HG02642 (cell line): ENCODE measurements at regions not wholly inside any gene's neighbourhood (a gene's known extent, or its start where the extent isn't known, plus 50 kb on each side); places are given as distances from the start of the nearest gene placed in this dataset.
A peak's percentile ranks its signal among the peaks of the same experiment; 100 is the strongest.

Experiments
- ATAC-seq: cut with Tn5 transposase; IDR thresholded peaks from one replicate; pipeline ENCODE4 v1.9.1; 2021; ENCODE audit warnings: mild to moderate bottlenecking; ENCODE audit not compliant: unreplicated experiment, poor library complexity

GRCh38 chr6:156582509-156582992, 194.6 kb upstream of the ARID1B start:
- no peak for ATAC-seq

- no peak for ATAC-seq
These were observed 197.6 kb upstream of the ARID1B start for GRCh38 chr6:156579564-156579963.

DNA sequence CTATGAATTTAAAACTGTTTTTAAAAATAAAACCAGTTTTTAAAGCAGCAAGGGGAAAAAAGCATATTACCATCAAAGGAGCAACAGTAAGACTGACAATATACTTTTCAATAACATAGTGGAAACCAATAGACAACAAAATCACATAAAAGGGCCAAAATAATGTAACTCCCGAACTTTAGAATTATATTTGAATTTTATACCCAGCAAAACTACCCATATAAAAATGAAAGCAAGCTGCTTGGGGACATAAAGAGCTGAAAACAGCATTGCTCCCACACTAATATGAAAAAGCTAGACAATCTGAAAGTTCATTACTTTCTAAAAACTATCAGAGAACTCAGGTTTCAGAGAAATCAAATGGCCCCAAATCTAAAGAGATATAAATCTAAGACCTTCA, 199.4 kb upstream of the ARID1B start:
- no peak for ATAC-seq

GRCh38 chr6:156575361-156575760, 201.8 kb upstream of the ARID1B start:
- no peak for ATAC-seq

GRCh38 chr6:156564807-156565149, 212.4 kb upstream of the ARID1B start:
- ATAC-seq = no peak

DNA sequence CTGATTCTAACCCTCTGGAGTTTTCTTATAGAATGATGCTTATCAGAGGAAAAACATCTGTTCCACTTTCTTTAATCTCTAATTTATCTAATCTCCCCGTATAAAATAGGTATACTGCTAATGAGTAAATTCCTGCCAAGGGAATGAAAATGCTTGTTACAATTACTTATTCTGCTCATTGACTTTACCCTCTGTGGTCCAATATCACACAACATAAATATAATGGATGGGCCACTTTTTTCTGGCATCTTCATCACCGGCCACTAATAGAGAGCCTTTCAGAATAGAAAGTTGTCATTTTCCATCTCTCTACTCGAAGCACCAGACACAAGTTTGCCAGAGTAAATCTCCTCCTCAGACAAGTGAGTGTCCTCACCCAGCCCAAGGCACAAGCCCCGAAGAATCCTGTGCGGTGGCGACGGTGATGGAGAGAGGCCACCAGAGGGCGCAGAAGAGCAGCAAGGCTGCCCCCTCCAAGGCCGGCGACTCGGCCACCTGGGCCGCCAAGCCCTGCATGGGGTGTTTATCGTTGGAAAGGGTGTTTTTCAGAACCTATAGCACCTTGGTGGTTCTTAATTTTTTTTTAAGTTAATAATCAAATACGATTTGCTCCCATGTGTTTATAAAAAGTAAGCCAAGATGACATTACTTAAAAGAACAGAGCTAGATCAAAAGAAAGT, 212.9 kb upstream of the ARID1B start:
- peak; percentile 97 for ATAC-seq

DNA sequence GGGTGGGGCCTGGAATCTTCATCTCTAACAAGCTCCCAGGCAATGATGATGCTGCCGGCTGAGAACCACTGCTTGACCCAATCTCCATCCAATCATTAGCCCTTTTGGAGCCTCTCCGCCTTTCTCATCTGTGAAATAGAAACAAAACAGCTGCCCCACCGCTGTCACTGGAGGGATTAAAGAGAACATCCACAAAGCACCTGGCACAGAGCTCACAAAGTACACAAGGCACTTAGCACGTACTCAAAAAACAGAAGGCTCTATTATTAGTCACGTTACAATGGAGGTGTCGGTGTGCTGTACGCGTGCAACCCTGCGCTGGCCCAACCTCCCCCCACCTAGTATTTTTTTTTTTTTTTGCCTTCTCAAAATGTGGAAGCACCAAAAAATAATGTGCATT, 213.5 kb upstream of the ARID1B start:
- ATAC-seq = no peak

DNA sequence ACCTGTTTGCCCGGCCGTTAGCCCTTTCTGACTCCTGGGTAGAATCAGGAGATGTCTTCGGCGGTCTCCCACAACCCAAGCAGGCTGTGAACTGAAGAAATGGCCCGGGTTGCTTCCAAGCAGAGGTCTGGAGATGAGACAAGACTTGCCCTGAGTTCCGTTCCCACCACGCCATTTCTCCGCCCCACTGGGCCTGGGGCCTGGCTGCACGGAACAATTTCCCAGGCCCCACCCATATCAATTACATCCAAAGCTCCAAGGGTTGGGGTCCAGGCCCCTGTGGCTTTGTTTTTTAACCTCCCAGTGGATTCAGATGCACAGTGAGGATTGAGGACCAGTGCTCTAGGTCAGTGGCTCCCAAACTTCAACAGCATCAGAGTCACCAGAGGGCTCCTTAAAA, 214.5 kb upstream of the ARID1B start:
- no peak for ATAC-seq

DNA sequence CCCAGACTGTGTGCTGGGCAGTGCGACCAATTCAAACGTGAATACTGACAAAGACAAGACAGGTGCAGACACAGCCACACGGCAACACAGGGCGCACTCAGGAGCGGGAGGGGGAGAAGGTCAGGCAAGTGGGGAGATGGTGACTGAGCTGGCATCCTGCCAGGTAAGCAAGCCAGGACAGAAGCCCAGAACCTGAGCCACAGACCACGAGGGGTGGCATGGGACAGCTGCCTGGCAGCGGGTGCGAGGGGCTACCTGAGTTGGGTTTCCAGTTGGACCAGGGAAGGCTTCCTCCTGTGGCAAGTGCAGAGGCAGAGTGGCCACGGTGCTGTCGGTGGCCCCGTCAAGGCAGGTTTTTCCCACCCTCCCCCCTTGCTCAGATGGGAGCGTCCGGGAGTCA, 215.2 kb upstream of the ARID1B start:
- ATAC-seq = no peak

DNA sequence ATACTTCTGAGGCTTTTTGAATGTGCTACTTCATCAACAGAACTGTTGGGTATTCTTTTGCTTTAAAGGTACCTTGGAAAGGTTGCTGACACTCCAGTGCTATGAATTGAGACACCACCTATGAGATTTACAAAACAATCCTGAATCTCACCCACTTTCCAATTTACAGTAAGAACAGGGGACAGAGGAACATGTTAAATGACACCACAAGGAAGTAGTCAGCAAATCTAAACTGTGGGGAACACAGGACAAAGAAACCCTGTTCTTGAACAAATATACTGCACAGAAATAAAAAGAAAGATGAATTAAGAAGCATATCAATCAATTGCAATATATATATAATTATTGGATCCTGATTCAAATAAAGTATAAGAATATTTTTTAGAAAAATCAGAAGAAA, 216.7 kb upstream of the ARID1B start:
- no peak for ATAC-seq

GRCh38 chr6:156559162-156559690, 218.0 kb upstream of the ARID1B start:
- ATAC-seq = no peak

DNA sequence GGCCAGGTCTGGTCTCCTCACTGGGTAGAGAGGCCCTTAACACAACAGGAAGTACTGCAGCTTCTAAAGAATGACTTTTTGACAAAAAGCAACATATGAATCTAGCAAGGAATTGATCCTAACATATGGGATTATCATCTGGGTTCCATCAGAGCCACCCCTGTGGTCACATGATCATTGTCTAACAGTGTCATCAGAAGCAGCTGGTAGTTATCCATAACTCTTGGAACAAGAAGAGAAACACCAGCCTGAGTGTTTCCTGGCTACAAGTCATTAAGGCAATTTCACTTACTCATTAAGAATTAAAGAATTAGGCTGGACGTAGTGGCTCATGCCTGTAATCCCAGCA, 219.3 kb upstream of the ARID1B start:
- no peak for ATAC-seq

DNA sequence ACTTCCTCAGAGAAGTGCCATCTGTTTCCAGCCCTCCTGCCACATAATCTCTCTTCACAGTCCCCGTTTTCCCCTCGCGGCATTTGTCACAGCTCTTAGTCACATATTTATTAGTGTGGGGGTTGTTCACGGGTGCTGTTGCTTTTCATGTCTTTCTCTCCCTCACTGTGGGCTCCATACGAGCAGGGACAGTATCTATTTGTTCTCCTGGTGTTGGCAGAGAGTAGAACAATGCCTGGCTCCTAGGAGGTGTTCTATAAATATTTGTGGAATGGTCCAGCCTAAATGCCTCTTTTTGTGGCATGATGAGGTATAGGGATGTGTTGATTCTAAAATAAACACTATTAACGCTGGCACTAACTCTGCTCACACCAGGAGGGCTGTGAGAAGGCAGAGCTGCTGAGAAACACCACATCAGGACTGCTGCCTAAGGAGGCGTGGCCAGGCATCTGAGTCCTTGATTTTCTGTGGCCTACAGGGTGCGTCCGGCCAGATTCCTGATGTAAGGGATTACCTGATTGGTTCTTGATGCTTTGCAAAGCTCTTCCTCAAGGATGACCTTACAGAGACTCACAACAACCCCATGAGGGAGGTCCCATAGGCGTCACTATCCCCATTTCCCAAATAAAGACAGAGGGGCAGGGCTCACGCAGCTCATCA, 219.8 kb upstream of the ARID1B start:
- ATAC-seq = no peak

DNA sequence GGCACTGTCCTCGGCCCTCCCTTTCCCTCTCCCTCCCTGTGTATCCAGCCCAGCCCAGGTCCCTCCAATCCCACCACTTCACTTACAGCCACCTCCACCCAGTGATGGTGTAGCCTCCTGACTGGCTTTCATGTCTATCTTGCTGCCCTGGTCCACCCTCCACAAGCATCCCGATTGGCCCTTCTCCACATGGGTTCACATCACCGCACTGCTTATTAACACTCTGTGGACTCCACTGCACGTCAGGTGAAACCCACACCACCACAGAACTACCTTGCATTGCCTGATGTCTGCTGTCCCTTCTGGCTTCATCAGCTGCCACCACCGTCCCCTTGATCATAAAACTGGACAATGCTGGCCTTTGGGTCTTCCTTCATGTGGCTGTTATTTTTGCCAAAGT, 220.4 kb upstream of the ARID1B start:
- ATAC-seq = no peak

GRCh38 chr6:156555116-156555515, 222.1 kb upstream of the ARID1B start:
- no peak for ATAC-seq

DNA sequence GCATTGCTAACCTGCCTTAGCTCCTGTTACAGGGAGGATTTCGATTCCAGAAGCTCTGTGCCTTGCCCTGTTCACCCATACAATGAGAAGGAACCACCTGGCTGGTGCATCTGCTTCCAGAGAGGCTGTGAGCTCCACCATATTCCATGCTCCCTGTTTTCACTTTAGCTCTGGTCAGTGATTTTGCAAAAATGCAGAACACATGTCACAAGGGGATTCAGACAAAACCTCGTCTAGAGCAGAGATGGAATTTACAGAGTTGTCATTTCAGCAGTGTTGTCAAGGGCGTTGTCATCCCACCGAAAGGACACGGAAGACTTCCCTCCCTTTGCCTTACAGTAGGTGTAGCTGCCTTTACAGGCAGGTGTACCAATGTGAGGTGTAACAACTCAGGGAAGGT, 223.0 kb upstream of the ARID1B start:
- no peak for ATAC-seq

GRCh38 chr6:156552849-156553248, 224.3 kb upstream of the ARID1B start:
- no peak for ATAC-seq

- ATAC-seq = no peak
These were observed 226.2 kb upstream of the ARID1B start for GRCh38 chr6:156550949-156551348.

- ATAC-seq = no peak
These were observed 231.2 kb upstream of the ARID1B start for GRCh38 chr6:156545931-156546330.

DNA sequence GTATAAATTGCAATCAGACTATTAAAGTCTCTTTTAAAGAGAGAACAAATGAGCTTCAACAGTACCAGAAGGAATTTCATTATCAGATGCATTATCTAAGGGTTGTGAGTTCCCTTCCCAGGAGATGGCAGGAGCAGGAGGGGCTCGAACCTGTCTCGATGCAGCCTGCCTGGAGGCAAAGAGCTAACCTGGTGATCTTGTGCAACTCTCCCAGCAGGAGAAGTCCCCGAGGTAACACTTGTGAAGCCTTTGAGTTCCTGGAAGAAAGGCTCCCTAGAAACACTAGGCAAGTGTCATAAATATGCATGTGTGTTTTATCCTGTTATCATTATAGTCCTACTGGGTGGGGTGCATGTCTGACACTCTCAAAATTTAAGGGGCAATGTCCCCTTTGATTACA, 232.2 kb upstream of the ARID1B start:
- no peak for ATAC-seq

- ATAC-seq = no peak
These were observed 233.1 kb upstream of the ARID1B start for GRCh38 chr6:156544046-156544445.

DNA sequence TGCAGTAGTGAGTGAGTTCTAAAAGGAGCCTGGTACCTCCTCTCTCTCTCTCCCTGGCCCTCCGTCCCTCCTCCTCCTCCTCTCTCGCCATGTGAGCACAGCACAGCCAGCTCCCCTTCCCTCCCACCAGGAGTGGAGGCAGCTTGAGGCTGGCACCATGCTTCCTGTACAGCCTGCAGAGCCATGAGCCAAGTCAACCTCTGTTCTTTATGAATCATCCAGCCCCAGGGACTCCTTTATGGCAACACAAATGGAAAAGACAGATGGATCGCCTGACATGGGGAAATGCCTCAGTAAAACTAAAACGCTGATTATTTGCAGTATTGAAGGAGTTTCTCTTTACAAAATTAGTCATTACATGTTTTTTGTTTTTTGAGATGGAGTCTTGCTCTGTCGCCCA, 233.7 kb upstream of the ARID1B start:
- no peak for ATAC-seq
